GM06990 (cell line): ENCODE measurements at regions not wholly inside any gene's neighbourhood (a gene's known extent, or its start where the extent isn't known, plus 50 kb on each side); places are given as distances from the start of the nearest gene placed in this dataset.

Source experiments
- DNase-seq: peaks from one replicate; pipeline ENCODE4 v3.0.0-alpha.2; 2011; ENCODE audit not compliant: insufficient read length; ENCODE audit errors: extremely low read depth
- H3K27me3 ChIP-seq: replicated peaks from 2 replicates; pipeline ENCODE4 v1.6.0; 2011; ENCODE audit warnings: low read length; ENCODE audit not compliant: control insufficient read depth, insufficient read depth
- H3K36me3 ChIP-seq: 2 replicates; pipeline ENCODE4 v1.5.1; 2011; ENCODE audit warnings: low read length; ENCODE audit not compliant: control insufficient read depth, insufficient read depth
- H3K4me3 ChIP-seq: replicated peaks from 2 replicates; pipeline ENCODE4 v1.5.1; 2011; ENCODE audit warnings: low read depth, mild to moderate bottlenecking, control low read depth, low read length
- TF ChIP-seq, protein P1 (sequence below): IDR thresholded peaks from 2 replicates; pipeline ENCODE4 v1.5.1; 2011; ENCODE audit warnings: low read length, control low read depth, mild to moderate bottlenecking, inconsistent platforms; ENCODE audit not compliant: insufficient read depth, poor library complexity, severe bottlenecking

GRCh38 chrX:26019386-26019785 lies 118.8 kb upstream of the MAGEB18 start:
- DNase-seq, result no peak
- no peak overlapping the region for H3K4me3 ChIP-seq
- H3K27me3 ChIP-seq, result no peaks in the 10 kb centered on the region
- no peaks in the 10 kb centered on the region for H3K36me3 ChIP-seq
- TF ChIP-seq, protein P1, sequence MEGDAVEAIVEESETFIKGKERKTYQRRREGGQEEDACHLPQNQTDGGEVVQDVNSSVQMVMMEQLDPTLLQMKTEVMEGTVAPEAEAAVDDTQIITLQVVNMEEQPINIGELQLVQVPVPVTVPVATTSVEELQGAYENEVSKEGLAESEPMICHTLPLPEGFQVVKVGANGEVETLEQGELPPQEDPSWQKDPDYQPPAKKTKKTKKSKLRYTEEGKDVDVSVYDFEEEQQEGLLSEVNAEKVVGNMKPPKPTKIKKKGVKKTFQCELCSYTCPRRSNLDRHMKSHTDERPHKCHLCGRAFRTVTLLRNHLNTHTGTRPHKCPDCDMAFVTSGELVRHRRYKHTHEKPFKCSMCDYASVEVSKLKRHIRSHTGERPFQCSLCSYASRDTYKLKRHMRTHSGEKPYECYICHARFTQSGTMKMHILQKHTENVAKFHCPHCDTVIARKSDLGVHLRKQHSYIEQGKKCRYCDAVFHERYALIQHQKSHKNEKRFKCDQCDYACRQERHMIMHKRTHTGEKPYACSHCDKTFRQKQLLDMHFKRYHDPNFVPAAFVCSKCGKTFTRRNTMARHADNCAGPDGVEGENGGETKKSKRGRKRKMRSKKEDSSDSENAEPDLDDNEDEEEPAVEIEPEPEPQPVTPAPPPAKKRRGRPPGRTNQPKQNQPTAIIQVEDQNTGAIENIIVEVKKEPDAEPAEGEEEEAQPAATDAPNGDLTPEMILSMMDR, result no peak

GRCh38 chrX:26026179-26026578 lies 112.0 kb upstream of the MAGEB18 start:
- Histone ChIP-seq H3K27me3 (no peaks in the 10 kb centered on the region), H3K36me3 (no peaks in the 10 kb centered on the region), H3K4me3 (no peak overlapping the region)
- TF ChIP-seq, protein P1, result no peak
- DNase-seq, result no peak

DNA sequence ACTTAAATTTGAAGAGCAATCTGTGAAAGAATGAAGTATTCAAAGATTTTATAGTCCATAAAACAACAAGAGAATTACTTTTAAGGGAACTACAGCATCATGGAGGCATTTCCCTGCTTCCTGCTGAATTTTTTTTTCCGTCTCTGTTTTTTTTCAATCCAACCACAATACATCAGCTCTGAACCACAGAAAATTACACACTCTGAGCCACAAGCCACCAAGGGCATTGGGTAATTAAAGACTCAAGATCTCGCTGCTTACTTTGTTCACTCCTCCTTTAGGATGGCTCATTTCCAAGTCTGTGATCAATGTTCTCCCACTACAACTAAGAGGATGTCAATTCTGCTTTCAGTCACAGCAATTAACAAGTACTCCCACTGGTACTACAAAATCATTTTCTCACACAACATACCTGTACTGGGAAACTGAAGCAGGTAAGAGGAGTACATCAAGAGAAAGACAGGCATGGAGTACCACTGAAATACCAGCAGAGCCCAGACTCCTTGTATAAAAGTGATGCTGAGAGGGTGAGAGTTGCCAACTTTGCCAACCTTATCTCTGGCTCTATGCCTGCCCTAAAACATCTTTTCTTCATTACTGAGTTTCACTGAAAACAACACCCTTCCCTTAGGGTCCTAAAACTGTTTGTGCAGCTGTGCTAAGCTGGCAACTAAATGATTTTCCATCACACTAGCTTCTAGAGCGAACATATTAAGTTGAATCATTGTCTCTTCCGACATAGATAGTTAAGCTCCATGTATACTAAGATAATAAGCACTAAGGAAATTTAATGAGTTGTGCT lies 105.8 kb upstream of the MAGEB18 start:
- DNase-seq, result no peak
- no peaks in the 10 kb centered on the region for H3K36me3 ChIP-seq
- H3K27me3 ChIP-seq, result no peaks in the 10 kb centered on the region
- no peak overlapping the region for H3K4me3 ChIP-seq
- TF ChIP-seq, protein P1, result no peak

- no peak for DNase-seq
- TF ChIP-seq, protein P1, result no peak
- no peaks in the 10 kb centered on the region for H3K36me3 ChIP-seq
- H3K4me3 ChIP-seq, result no peak overlapping the region
- no peaks in the 10 kb centered on the region for H3K27me3 ChIP-seq
These were observed 100.8 kb upstream of the MAGEB18 start for GRCh38 chrX:26037367-26037766.

DNA sequence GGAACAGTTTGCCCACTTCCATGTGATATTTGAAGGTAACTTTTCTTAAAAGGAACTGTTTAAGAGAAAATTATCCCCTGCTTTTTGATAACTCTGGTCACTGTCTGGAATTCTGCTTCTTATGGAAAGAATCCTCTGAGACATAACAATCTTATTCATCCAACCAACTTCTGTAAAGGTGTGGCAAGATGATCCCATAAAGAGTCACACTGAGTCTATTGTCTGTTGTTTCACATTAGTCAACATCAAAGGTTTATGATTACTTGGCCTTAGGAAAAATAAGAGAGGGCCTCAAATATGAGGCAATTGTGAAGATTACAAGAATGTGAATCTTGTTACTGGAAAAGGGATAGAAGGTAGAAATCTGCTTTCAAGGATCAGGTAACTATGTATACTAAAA lies 88.0 kb upstream of the MAGEB18 start:
- Histone ChIP-seq H3K36me3 (no peaks in the 10 kb centered on the region), H3K27me3 (no peaks in the 10 kb centered on the region), H3K4me3 (no peak overlapping the region)
- TF ChIP-seq, protein P1, result no peak
- no peak for DNase-seq
